ENCODE measurements at regions not wholly inside any gene's neighbourhood (a gene's known extent, or its start where the extent isn't known, plus 50 kb on each side); places are given as distances from the start of the nearest gene placed in this dataset.

GRCh38 chr17:71398025-71398424 is 722.8 kb upstream of the SOX9 start:
- H2BK120ac ChIP-seq (ENCODE audit: low read depth, low read length) = no peak overlapping the region
- no peak overlapping the region for H2BK5ac ChIP-seq (ENCODE audit: low read depth, low read length, poor library complexity, severe bottlenecking)
- H3K18ac ChIP-seq (ENCODE audit: low read depth, low read length) = no peak overlapping the region
- no peak overlapping the region for H4K8ac ChIP-seq (ENCODE audit: low read depth in 2 of 2, low read length in 2 of 2)
- H4K91ac ChIP-seq (ENCODE audit: insufficient read depth, low read depth, low read length) = no peak overlapping the region
- H3K27me3 ChIP-seq (ENCODE audit: control insufficient read depth, insufficient read depth, low read length) = no peaks in the 10 kb centered on the region
- H3K4ac ChIP-seq (ENCODE audit: low read depth, low read length) = no peak overlapping the region
- DNase-seq (no peak), ATAC-seq (ENCODE audit: low read depth) (no peak)
- H2BK20ac ChIP-seq (ENCODE audit: low read depth, low read length) = no peak overlapping the region
- no peak overlapping the region for H2AK5ac ChIP-seq (ENCODE audit: low read depth, low read length)
- POLR2A ChIA-PET (ENCODE audit: unreplicated experiment) = no interaction called here
- no peak overlapping the region for H3K23ac ChIP-seq (ENCODE audit: low read depth, low read length)
- H3K4me3 ChIP-seq (ENCODE audit: insufficient read depth, low read depth, low read length) = no peak overlapping the region
- H3K9ac ChIP-seq (ENCODE audit: low read depth, low read length) = no peak overlapping the region
- in situ Hi-C loops (cut with MboI; ENCODE audit: low sequenced_read_pairs) = no loop called here
- no peaks in the 10 kb centered on the region for H3K36me3 ChIP-seq (ENCODE audit: control insufficient read depth, insufficient read depth, low read length)
- no TSS peak for BruUV-seq (replicated peaks)
- WGBS, 2 experiments (ENCODE audit: extremely low coverage in 2 of 2, insufficient read length in 1 of 2) = no CpG with 5 or more reads among the region's 2 CpGs
- H3K9me1 ChIP-seq (ENCODE audit: insufficient read depth, low read length) = no peaks in the 10 kb centered on the region
- no peak overlapping the region for H2AK9ac ChIP-seq (replicated peaks; ENCODE audit: low read depth, low read length, poor library complexity)
- H2BK15ac ChIP-seq (ENCODE audit: low read depth, low read length) = no peak overlapping the region
- H3K4me2 ChIP-seq (ENCODE audit: low read depth, low read length) = no peak overlapping the region
- no peaks in the 10 kb centered on the region for H3K9me3 ChIP-seq (ENCODE audit: control insufficient read depth, insufficient read depth, low read length)
- TF ChIP-seq POLR2A (IDR thresholded peaks at IDR 0.05; ENCODE audit: low read depth, low read length) (no peak), MAFK (IDR thresholded peaks at IDR 0.05; ENCODE audit: low read depth, low read length) (no peak), MXI1 (IDR thresholded peaks at IDR 0.05; ENCODE audit: borderline replicate concordance, low read depth, low read length) (no peak)
- intact Hi-C loops (cut with micrococcal nuclease) = no loop called here
- H3K14ac ChIP-seq (replicated peaks; ENCODE audit: low read depth, low read length) = no peak overlapping the region
- peaks cover 6% of the 10 kb centered on the region; the same call in 1 of the 2 replicates for H3K4me1 ChIP-seq (ENCODE audit: control insufficient read depth, insufficient read depth, low read length)
- no peak overlapping the region for H4K5ac ChIP-seq (ENCODE audit: low read depth, low read length)
- H3K56ac ChIP-seq (ENCODE audit: extremely low read depth, insufficient read depth, low read length) = no peak overlapping the region
- dilution Hi-C loops (cut with HindIII; ENCODE audit: low sequenced_read_pairs, unreplicated experiment) = no loop called here
- H3K79me1 ChIP-seq (ENCODE audit: low read depth in 1 of 2, low read length in 2 of 2) = no peaks in the 10 kb centered on the region
- H4K20me1 ChIP-seq (ENCODE audit: insufficient read depth, low read length) = no peaks in the 10 kb centered on the region
- no peak overlapping the region for H3K27ac ChIP-seq (ENCODE audit: insufficient read depth, low read length)
- no peak overlapping the region for H2AFZ ChIP-seq (replicated peaks; ENCODE audit: low read length, poor library complexity)
- CTCF ChIA-PET = no interaction called here

All from IMR-90 (cell line).